Testis (tissue), 2 donors: ENCODE measurements at regions not wholly inside any gene's neighbourhood (a gene's known extent, or its start where the extent isn't known, plus 50 kb on each side); places are given as distances from the start of the nearest gene placed in this dataset.

ENCODE experiments used
- DNase-seq: peaks from one replicate; pipeline ENCODE4 v3.0.0-alpha.2; 2019
- H3K27ac ChIP-seq, 2 donors: fragments of 200-600 bp; sonication (generic); one replicate each; pipeline ENCODE4 v1.5.1; 2019
- H3K27me3 ChIP-seq: fragments of 200-600 bp; sonication (generic); one replicate; pipeline ENCODE4 v1.5.1; 2019
- H3K36me3 ChIP-seq: fragments of 200-600 bp; sonication (generic); one replicate; pipeline ENCODE4 v1.5.1; 2017; ENCODE audit warnings: low read depth; ENCODE audit errors: missing control alignments
- H3K4me1 ChIP-seq: fragments of 200-600 bp; sonication (generic); one replicate; pipeline ENCODE4 v1.5.1; 2019
- H3K4me3 ChIP-seq, 2 donors: fragments of 200-600 bp; sonication (generic); one replicate each; pipeline ENCODE4 v1.5.1; 2017 to 2019
- H3K9me3 ChIP-seq: fragments of 200-600 bp; sonication (generic); one replicate; pipeline ENCODE4 v1.5.1; 2017
- CTCF ChIP-seq, 3 experiments: fragments of 450-650 bp in 2 of 3; fragments of 200-600 bp in 1 of 3; sonication (generic) in 1 of 3; IDR thresholded peaks; one replicate each; pipeline ENCODE4 v1.5.1; 2016 to 2019; ENCODE audit warnings: antibody characterized with exemption in 3 of 3, mild to moderate bottlenecking in 2 of 3, moderate library complexity in 1 of 3
- POLR2A ChIP-seq: fragments of 450-650 bp; IDR thresholded peaks from one replicate; pipeline ENCODE4 v1.6.1; 2017; ENCODE audit warnings: antibody characterized with exemption, mild to moderate bottlenecking, moderate library complexity
- WGBS, 2 donors: methylation state at CpG; one replicate each; pipeline ENCODE4 v1.1.5; 2018; 5-methylcytosine and 5-hydroxymethylcytosine counted together
- intact Hi-C: fragments of 100-400 bp; cut with DNase I; formaldehyde crosslinking; loops from one replicate; pipeline ENCODE4 v1.15.1; 2023; ENCODE audit warnings: low total_unique reads

GRCh38 chr2:236796236-236796635, 226.6 kb downstream of the ACKR3 start:
- TF ChIP-seq POLR2A (no peak), CTCF (IDR thresholded peaks at IDR 0.05) (no peak)
- WGBS, 2 donors, result 89 to 93% methylated on average over 2 of the region's 2 CpGs
- Histone ChIP-seq H3K27me3 (no peaks in the 10 kb centered on the region), H3K4me1 (no peaks in the 10 kb centered on the region), H3K27ac (no peak overlapping the region), H3K36me3 (no peaks in the 10 kb centered on the region), H3K4me3 (no peak overlapping the region), H3K9me3 (no peaks in the 10 kb centered on the region)
- intact Hi-C loops, result no loop called here
- no peak for DNase-seq

GRCh38 chr2:236797411-236797810, 227.8 kb downstream of the ACKR3 start:
- H3K4me1 ChIP-seq, result no peaks in the 10 kb centered on the region
- H3K36me3 ChIP-seq, result no peaks in the 10 kb centered on the region
- H3K9me3 ChIP-seq, result no peaks in the 10 kb centered on the region
- TF ChIP-seq POLR2A, result no peak
- no peak for TF ChIP-seq CTCF (IDR thresholded peaks at IDR 0.05)
- intact Hi-C loops, result no loop called here
- H3K27me3 ChIP-seq, result no peaks in the 10 kb centered on the region
- H3K4me3 ChIP-seq, result no peak overlapping the region
- no peak overlapping the region for H3K27ac ChIP-seq
- 78% methylated on average over 7 of the region's 7 CpGs for WGBS, 2 donors
- DNase-seq, result no peak

- no peak overlapping the region for H3K4me3 ChIP-seq
- no peaks in the 10 kb centered on the region for H3K4me1 ChIP-seq
- DNase-seq, result no peak
- no peak overlapping the region for H3K27ac ChIP-seq
- no peaks in the 10 kb centered on the region for H3K27me3 ChIP-seq
- H3K9me3 ChIP-seq, result no peaks in the 10 kb centered on the region
- TF ChIP-seq POLR2A (no peak), CTCF (IDR thresholded peaks at IDR 0.05) (no peak)
- 91 to 97% methylated on average over 3 of the region's 3 CpGs for WGBS, 2 donors
- H3K36me3 ChIP-seq, result no peaks in the 10 kb centered on the region
- intact Hi-C loops, result no loop called here
These were observed 228.9 kb downstream of the ACKR3 start for GRCh38 chr2:236798491-236798890.

GRCh38 chr2:236799391-236800026, 229.9 kb downstream of the ACKR3 start:
- no peak overlapping the region for H3K27ac ChIP-seq
- no peak for TF ChIP-seq POLR2A
- no peak for TF ChIP-seq CTCF (IDR thresholded peaks at IDR 0.05)
- WGBS, 2 donors, result 83 to 84% methylated on average over 7 of the region's 7 CpGs
- intact Hi-C loops, result no loop called here
- H3K27me3 ChIP-seq, result no peaks in the 10 kb centered on the region
- no peaks in the 10 kb centered on the region for H3K4me1 ChIP-seq
- H3K4me3 ChIP-seq, result no peak overlapping the region
- no peaks in the 10 kb centered on the region for H3K9me3 ChIP-seq
- no peak for DNase-seq
- H3K36me3 ChIP-seq, result no peaks in the 10 kb centered on the region

GRCh38 chr2:236802862-236803261, 233.2 kb downstream of the ACKR3 start:
- H3K27me3 ChIP-seq, result no peaks in the 10 kb centered on the region
- no peak for DNase-seq
- no peak overlapping the region for H3K4me3 ChIP-seq
- H3K36me3 ChIP-seq, result no peaks in the 10 kb centered on the region
- intact Hi-C loops, result no loop called here
- no peaks in the 10 kb centered on the region for H3K9me3 ChIP-seq
- TF ChIP-seq CTCF (IDR thresholded peaks at IDR 0.05), result no peak
- no peak for TF ChIP-seq POLR2A
- WGBS, 2 donors, result 89 to 94% methylated on average over 6 of the region's 6 CpGs
- H3K27ac ChIP-seq, result no peak overlapping the region
- no peaks in the 10 kb centered on the region for H3K4me1 ChIP-seq
